ENCODE measurements at regions not wholly inside any gene's neighbourhood (a gene's known extent, or its start where the extent isn't known, plus 50 kb on each side); places are given as distances from the start of the nearest gene placed in this dataset.

DNA sequence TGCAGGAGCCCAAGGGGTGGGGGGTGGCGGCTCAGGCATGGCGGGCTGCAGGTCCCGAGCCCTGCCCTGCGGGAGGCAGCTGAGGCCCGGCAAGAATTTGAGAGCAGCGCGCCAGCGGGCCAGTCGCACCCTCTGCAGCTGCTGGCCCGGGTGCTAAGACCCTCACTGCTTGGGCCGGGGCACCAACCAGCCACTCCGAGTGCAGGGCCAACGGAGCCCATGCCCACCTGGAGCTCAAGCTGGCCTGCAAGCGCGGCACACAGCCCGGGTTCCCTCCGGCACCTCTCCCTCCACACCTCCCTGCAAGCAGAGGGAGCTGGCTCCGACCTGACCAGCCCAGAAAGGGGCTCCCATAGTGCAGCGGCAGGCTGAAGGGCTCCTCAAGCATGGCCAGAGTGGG lies 758.2 kb upstream of the INTU start:
- TF ChIP-seq, protein P1, sequence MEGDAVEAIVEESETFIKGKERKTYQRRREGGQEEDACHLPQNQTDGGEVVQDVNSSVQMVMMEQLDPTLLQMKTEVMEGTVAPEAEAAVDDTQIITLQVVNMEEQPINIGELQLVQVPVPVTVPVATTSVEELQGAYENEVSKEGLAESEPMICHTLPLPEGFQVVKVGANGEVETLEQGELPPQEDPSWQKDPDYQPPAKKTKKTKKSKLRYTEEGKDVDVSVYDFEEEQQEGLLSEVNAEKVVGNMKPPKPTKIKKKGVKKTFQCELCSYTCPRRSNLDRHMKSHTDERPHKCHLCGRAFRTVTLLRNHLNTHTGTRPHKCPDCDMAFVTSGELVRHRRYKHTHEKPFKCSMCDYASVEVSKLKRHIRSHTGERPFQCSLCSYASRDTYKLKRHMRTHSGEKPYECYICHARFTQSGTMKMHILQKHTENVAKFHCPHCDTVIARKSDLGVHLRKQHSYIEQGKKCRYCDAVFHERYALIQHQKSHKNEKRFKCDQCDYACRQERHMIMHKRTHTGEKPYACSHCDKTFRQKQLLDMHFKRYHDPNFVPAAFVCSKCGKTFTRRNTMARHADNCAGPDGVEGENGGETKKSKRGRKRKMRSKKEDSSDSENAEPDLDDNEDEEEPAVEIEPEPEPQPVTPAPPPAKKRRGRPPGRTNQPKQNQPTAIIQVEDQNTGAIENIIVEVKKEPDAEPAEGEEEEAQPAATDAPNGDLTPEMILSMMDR (IDR thresholded peaks at IDR 0.05; ENCODE audit: insufficient read depth, low read depth, low read length) = no peak
- TF ChIP-seq EZH2 (IDR thresholded peaks at IDR 0.05; ENCODE audit: insufficient read depth, low read length) = no peak
